HEK293T (cell line): ENCODE measurements at regions not wholly inside any gene's neighbourhood (a gene's known extent, or its start where the extent isn't known, plus 50 kb on each side); places are given as distances from the start of the nearest gene placed in this dataset.

ENCODE experiments used
- CTCF ChIA-PET: fragments of 350-600 bp; formaldehyde crosslinking; extraction: SDS; loops from one replicate; lab custom pipeline; 2021; ENCODE audit warnings: antibody characterized with exemption, inconsistent platforms; lab: Yijun Ruan, JAX
- POLR2A ChIA-PET: fragments of 350-600 bp; formaldehyde crosslinking; extraction: SDS; loops from one replicate; lab custom pipeline; 2020; ENCODE audit warnings: antibody characterized with exemption, inconsistent platforms; lab: Yijun Ruan, JAX
- DNase-seq: peaks from one replicate; pipeline ENCODE4 v3.0.0; 2012; ENCODE audit warnings: mixed read lengths; ENCODE audit errors: extremely low spot score
- ARNT ChIP-seq: fragments of 450-650 bp; IDR thresholded peaks from 2 replicates; pipeline ENCODE4 v1.6.1; 2017; ENCODE audit warnings: mild to moderate bottlenecking
- BHLHE40 ChIP-seq: fragments of 450-650 bp; IDR thresholded peaks from 2 replicates; pipeline ENCODE4 v1.6.1; 2016; ENCODE audit warnings: mild to moderate bottlenecking, moderate library complexity, borderline replicate concordance
- CTBP1 ChIP-seq: fragments of 450-650 bp; IDR thresholded peaks from 2 replicates; pipeline ENCODE4 v1.6.1; 2016; ENCODE audit warnings: borderline replicate concordance
- ELF4 ChIP-seq: fragments of 450-650 bp; IDR thresholded peaks from 2 replicates; pipeline ENCODE4 v1.6.1; 2017; ENCODE audit warnings: antibody characterized with exemption
- FOXA1 ChIP-seq: fragments of 450-650 bp; IDR thresholded peaks from 2 replicates; pipeline ENCODE4 v1.6.1; 2016; ENCODE audit warnings: mild to moderate bottlenecking
- FOXK2 ChIP-seq: fragments of 450-650 bp; IDR thresholded peaks from 2 replicates; pipeline ENCODE4 v1.6.1; 2016; ENCODE audit warnings: mild to moderate bottlenecking
- FOXM1 ChIP-seq: fragments of 450-650 bp; IDR thresholded peaks from 2 replicates; pipeline ENCODE4 v1.6.1; 2017; ENCODE audit warnings: mild to moderate bottlenecking, borderline replicate concordance
- HDGF ChIP-seq: fragments of 450-650 bp; IDR thresholded peaks from 2 replicates; pipeline ENCODE4 v1.6.1; 2017; ENCODE audit warnings: antibody characterized with exemption, borderline replicate concordance
- L3MBTL2 ChIP-seq: fragments of 450-650 bp; conservative IDR thresholded peaks from 2 replicates; pipeline ENCODE4 v1.6.1; 2016; ENCODE audit warnings: mild to moderate bottlenecking
- LEF1 ChIP-seq: fragments of 450-650 bp; IDR thresholded peaks from 2 replicates; pipeline ENCODE4 v1.6.1; 2017; ENCODE audit warnings: mild to moderate bottlenecking, borderline replicate concordance
- NFRKB ChIP-seq: fragments of 450-650 bp; IDR thresholded peaks from 2 replicates; pipeline ENCODE4 v1.6.1; 2016; ENCODE audit warnings: mild to moderate bottlenecking, moderate library complexity
- SP1 ChIP-seq: fragments of 450-650 bp; IDR thresholded peaks from 2 replicates; pipeline ENCODE4 v1.6.1; 2017
- SUZ12 ChIP-seq: fragments of 450-650 bp; IDR thresholded peaks from 2 replicates; pipeline ENCODE4 v1.6.1; 2016; ENCODE audit warnings: mild to moderate bottlenecking
- TARDBP ChIP-seq: fragments of 450-650 bp; IDR thresholded peaks from 2 replicates; pipeline ENCODE4 v1.6.1; 2016
- ZNF384 ChIP-seq: fragments of 450-650 bp; IDR thresholded peaks from 2 replicates; pipeline ENCODE4 v1.6.1; 2016
- TF ChIP-seq, protein P1 (sequence below): fragments of 450-650 bp; IDR thresholded peaks from 2 replicates; pipeline ENCODE4 v1.6.1; 2016

DNA sequence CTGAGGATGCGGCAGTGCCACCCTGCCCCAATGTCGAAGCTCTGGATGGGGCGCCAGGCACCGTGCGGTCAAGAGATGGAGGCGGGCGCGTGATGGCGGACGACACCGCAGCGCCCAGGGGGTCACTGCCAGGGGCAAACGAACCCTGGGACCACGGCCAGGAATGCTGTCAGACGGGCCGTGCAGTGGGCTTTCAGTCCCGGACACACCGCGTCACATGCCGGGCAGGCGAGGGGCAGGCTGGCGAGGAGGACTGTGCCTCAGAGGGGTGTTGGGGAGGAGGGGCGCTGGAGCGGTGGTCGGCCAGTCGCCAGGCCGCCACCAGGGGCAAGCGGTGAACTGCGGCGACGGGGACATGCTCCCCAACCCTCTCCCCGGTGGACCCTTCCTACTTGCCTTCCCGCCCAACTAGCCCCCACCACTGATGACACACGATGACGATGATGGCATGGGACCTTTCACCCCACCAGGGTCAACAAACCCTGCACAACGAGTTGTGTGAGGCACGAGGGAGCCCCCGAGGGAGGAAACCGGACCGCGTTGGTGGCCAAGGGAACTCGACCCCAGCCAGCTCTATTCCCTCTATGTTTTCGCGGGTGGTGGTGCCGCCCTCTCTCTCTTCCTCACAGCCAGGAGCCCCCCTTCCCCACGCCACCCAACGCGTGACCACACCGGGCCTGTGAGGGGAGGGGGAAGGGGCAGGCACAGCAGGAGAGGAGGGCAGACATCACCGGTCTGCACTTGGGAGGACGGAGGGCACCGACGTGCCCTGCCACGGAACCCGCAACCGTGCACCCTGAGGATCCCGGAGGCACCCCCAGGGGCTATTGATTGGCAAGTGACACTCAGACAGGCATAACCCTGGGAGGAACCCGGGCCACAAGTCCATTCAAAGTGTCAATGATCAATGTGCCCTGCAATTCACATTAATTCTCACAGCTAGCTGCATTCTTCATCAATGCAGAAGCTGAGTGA lies 1960.9 kb upstream of the DEFB115 start:
- DNase-seq, result no peak
- POLR2A ChIA-PET, result no interaction called here
- CTCF ChIA-PET, result no interaction called here

DNA sequence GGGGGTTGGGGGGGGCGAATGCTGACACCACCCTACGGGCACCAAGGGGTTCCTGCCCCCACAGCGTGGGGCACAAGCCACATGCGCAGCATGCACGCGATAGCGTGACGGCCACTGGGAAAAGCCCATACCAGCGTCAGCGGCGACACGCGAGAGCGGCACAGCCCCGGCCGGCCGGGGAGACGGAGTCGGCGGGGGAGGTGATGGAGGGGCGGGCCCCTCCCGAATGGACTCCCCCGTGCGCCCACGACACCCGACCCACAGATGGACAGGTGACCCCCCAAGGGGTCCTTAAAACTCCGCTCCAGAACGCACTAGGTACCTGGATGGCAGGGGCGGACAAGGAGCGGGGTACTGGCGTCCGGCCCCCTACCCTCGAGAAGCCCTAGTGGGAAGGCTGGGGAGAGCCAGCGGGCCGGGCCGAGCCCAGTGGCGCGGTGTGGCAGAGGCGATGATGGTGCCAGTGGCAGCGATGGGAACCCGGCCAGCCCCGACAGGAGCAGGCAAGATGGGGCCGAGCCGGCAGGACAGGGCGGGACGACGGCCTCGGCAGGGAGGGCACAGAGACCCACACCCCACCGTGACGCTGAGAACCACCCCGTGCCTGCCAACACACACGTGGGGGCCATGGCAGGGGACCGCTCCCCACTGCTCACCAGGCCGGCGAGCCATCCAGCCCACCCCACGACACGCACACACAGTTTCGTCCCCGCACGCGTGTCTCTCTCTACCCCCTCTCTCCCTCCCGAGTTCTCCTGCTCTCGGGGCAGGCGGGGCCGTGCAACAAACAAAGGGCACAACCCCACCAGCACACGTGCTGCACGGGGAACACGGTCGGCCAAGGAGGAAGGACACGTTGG lies 1959.8 kb upstream of the DEFB115 start:
- no peak for TF ChIP-seq BHLHE40
- TF ChIP-seq HDGF, result no peak
- POLR2A ChIA-PET, result no interaction called here
- DNase-seq, result no peak
- CTCF ChIA-PET, result no interaction called here

More for the DNA sequence above, 1960.9 kb upstream of the DEFB115 start:
- no peak for TF ChIP-seq TARDBP
- TF ChIP-seq LEF1, result no peak
- TF ChIP-seq ELF4, result no peak
- no peak for TF ChIP-seq ARNT
- no peak for TF ChIP-seq FOXA1
- no peak for TF ChIP-seq L3MBTL2

DNA sequence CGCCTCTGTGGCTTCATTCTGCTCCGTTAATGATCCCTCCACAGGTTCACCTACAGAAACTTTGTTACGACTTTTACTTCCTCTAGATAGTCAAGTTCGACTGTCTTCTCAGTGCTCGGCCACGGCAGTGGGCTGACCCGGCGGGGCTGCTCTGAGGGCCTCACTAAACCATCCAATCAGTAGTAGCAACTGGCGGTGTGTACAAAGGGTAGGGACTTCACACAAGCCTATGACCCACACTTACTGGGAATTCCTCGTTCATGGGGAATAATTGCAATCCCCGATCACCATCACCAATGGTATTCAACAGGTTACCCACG lies 1959.2 kb upstream of the DEFB115 start:
- no peak for DNase-seq
- ChIA-PET POLR2A (no interaction called here), CTCF (no interaction called here)
- TF ChIP-seq NFRKB (no peak), SUZ12 (no peak), LEF1 (no peak), FOXM1 (no peak), FOXK2 (no peak), ZNF384 (no peak), ELF4 (no peak), ARNT (no peak), TARDBP (no peak), FOXA1 (no peak), HDGF (no peak), SP1 (no peak), BHLHE40 (no peak), CTBP1 (no peak), L3MBTL2 (no peak)
- TF ChIP-seq, protein P1, sequence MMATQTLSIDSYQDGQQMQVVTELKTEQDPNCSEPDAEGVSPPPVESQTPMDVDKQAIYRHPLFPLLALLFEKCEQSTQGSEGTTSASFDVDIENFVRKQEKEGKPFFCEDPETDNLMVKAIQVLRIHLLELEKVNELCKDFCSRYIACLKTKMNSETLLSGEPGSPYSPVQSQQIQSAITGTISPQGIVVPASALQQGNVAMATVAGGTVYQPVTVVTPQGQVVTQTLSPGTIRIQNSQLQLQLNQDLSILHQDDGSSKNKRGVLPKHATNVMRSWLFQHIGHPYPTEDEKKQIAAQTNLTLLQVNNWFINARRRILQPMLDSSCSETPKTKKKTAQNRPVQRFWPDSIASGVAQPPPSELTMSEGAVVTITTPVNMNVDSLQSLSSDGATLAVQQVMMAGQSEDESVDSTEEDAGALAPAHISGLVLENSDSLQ, result no peak

DNA sequence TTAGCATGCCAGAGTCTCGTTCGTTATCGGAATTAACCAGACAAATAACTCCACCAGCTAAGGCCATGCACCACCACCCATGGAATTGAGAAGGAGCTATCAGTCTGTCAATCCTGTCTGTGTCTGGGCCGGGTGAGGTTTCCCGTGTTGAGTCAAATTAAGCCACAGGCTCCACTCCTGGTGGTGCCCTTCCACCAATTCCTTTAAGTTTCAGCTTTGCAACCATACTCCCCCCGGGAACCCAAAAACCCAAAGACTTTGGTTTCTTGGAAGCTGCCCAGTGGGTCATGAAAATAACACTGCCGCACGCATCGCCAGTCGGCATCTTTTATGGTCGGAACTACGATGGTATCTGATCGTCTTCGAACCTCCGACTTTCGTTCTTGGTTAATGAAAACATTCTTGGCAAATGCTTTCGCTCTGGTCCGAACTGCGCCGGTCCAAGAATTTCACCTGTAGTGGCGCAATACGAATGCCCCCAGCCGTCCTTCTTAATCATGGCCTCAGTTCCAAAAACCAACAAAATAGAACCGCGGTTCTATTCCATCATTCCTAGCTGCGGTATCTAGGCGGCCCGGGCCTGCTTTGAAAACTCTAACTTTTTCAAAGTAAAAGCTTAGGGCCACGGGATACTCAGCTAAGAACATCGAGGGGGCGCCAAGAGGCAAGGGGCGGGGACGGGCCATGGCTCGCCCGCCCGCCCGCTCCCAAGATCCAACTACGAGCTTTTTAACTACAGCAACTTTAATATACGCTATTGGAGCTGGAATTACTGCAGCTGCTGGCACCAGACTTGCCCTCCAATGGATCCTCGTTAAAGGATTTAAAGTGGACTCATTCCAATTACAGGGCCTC lies 1958.5 kb upstream of the DEFB115 start:
- no peak for TF ChIP-seq BHLHE40
- TF ChIP-seq NFRKB, result no peak
- no peak for TF ChIP-seq CTBP1
- TF ChIP-seq FOXK2, result no peak
- TF ChIP-seq ELF4, result no peak
- POLR2A ChIA-PET, result no interaction called here
- no peak for DNase-seq
- CTCF ChIA-PET, result no interaction called here

DNA sequence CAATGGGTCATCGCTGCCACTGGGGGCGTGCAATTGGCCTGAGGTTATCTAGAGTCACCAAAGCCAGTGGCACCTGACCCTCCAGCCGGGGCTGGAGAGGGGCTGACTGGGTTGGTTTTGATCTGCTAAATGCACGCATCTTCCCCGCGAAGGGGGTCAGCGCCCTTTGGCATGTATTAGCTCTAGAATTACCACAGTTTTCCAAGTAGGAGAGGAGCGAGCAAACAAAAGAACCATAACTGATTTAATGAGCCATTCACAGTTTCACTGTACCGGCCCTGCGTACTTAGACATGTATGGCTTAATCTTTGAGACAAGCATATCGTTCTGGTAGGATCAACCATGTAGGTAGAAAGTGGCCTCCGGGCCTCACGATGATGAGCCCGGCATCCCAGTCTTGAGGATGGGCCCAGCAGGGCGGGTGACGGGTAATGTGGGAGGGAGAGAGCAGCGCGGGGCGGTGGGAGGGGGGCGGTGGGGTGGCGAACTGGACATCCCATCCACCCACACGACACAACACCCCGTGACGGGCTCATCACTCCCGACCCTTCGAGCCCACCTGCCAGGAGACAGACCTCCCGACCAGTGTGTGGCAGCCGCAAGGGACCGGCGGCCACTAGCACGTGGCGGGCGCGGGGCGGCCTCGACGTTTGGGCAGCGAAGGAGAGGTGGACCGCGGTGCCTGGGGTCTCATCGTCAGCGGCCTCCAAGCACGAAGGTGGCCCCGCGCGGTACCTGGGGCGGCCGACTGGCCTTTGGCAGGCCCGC lies 1957.5 kb upstream of the DEFB115 start:
- DNase-seq, result no peak
- ChIA-PET POLR2A (no interaction called here), CTCF (no interaction called here)
- TF ChIP-seq SP1, result no peak
- TF ChIP-seq FOXA1, result no peak
- no peak for TF ChIP-seq HDGF
- no peak for TF ChIP-seq FOXM1
- TF ChIP-seq NFRKB, result no peak
- TF ChIP-seq FOXK2, result no peak
- no peak for TF ChIP-seq BHLHE40
- no peak for TF ChIP-seq ZNF384
- TF ChIP-seq CTBP1, result no peak
- no peak for TF ChIP-seq L3MBTL2
- TF ChIP-seq, protein P1, result no peak
- TF ChIP-seq ARNT, result no peak
- no peak for TF ChIP-seq ELF4
- no peak for TF ChIP-seq SUZ12
- no peak for TF ChIP-seq LEF1
- TF ChIP-seq TARDBP, result no peak
